WTC11 (cell line): ENCODE measurements at regions not wholly inside any gene's neighbourhood (a gene's known extent, or its start where the extent isn't known, plus 50 kb on each side); places are given as distances from the start of the nearest gene placed in this dataset.

Experiments
- ATAC-seq: fragments of 200-7000 bp; cut with Tn5 transposase; 2 replicates; pipeline ENCODE4 v1.10.0; 2021; ENCODE audit warnings: mild to moderate bottlenecking, moderate library complexity
- CTCF ChIA-PET: fragments of 300-600 bp; sonication (Branson Sonifier 250); formaldehyde crosslinking; loops from one replicate; lab custom pipeline; 2021; ENCODE audit warnings: antibody characterized with exemption; lab: Charles Lee
- POLR2A ChIA-PET: fragments of 350-600 bp; sonication (Branson Sonifier 250); formaldehyde crosslinking; loops from one replicate; lab custom pipeline; 2021; ENCODE audit warnings: antibody characterized with exemption; lab: Charles Lee
- DNase-seq: peaks from one replicate; pipeline ENCODE4 v3.0.0; 2021; ENCODE audit warnings: low spot score
- H3K27ac Mint-ChIP-seq: 2 replicates; pipeline ENCODE4 v1.8.0; 2021; ENCODE audit warnings: mixed read lengths
- H3K27me3 Mint-ChIP-seq: 2 replicates; pipeline ENCODE4 v1.8.0; 2021; ENCODE audit warnings: low read depth, mild to moderate bottlenecking, moderate library complexity, mixed read lengths
- H3K36me3 Mint-ChIP-seq: 2 replicates; pipeline ENCODE4 v1.8.0; 2021; ENCODE audit warnings: mixed read lengths
- H3K4me1 Mint-ChIP-seq: 2 replicates; pipeline ENCODE4 v1.8.0; 2022; ENCODE audit warnings: mixed read lengths
- H3K4me3 Mint-ChIP-seq: 2 replicates; pipeline ENCODE4 v1.8.0; 2021; ENCODE audit warnings: mild to moderate bottlenecking, moderate library complexity, mixed read lengths
- H3K9me3 Mint-ChIP-seq: 2 replicates; pipeline ENCODE4 v1.8.0; 2021; ENCODE audit warnings: mixed read lengths
- CBFB ChIP-seq: sonication (generic); formaldehyde crosslinking; IDR thresholded peaks from 2 replicates; pipeline ENCODE4 v1.8.1; 2022; ENCODE audit warnings: mild to moderate bottlenecking, low read depth, missing genetic modification reagents
- E2F5 ChIP-seq: sonication (generic); formaldehyde crosslinking; IDR thresholded peaks from 2 replicates; pipeline ENCODE4 v1.8.1; 2022; ENCODE audit warnings: mild to moderate bottlenecking, moderate library complexity, missing genetic modification reagents
- ELF4 ChIP-seq: sonication (generic); formaldehyde crosslinking; IDR thresholded peaks from 2 replicates; pipeline ENCODE4 v1.8.1; 2022; ENCODE audit warnings: low read depth, mild to moderate bottlenecking, moderate library complexity, missing genetic modification reagents
- ESRRA ChIP-seq: sonication (generic); formaldehyde crosslinking; IDR thresholded peaks from 2 replicates; pipeline ENCODE4 v1.8.1; 2022; ENCODE audit warnings: mild to moderate bottlenecking, missing genetic modification reagents, borderline replicate concordance
- FOXP1 ChIP-seq: sonication (generic); formaldehyde crosslinking; IDR thresholded peaks from 2 replicates; pipeline ENCODE4 v1.8.0; 2022; ENCODE audit warnings: missing genetic modification reagents, mild to moderate bottlenecking, moderate library complexity, borderline replicate concordance
- IRF2 ChIP-seq: sonication (generic); formaldehyde crosslinking; IDR thresholded peaks from 2 replicates; pipeline ENCODE4 v1.8.0; 2022; ENCODE audit warnings: low read depth, missing genetic modification reagents, borderline replicate concordance
- KAT7 ChIP-seq: sonication (generic); formaldehyde crosslinking; IDR thresholded peaks from 2 replicates; pipeline ENCODE4 v1.8.1; 2023; ENCODE audit warnings: missing genetic modification reagents, mild to moderate bottlenecking, borderline replicate concordance
- NR2C2 ChIP-seq: sonication (generic); formaldehyde crosslinking; IDR thresholded peaks from 2 replicates; pipeline ENCODE4 v1.8.0; 2022; ENCODE audit warnings: mild to moderate bottlenecking, missing genetic modification reagents
- OVOL2 ChIP-seq: fragments of 250-450 bp; sonication (Bioruptor Pico); IDR thresholded peaks from 2 replicates; pipeline ENCODE4 v1.9.0; 2021; ENCODE audit warnings: mild to moderate bottlenecking, borderline replicate concordance
- PRRX2 ChIP-seq: fragments of 250-450 bp; sonication (Bioruptor Pico); IDR thresholded peaks from 2 replicates; pipeline ENCODE4 v1.8.0; 2021; ENCODE audit warnings: mild to moderate bottlenecking
- TCF7 ChIP-seq: sonication (generic); formaldehyde crosslinking; IDR thresholded peaks from 2 replicates; pipeline ENCODE4 v1.8.0; 2022; ENCODE audit warnings: mild to moderate bottlenecking, low read depth, missing genetic modification reagents, moderate library complexity
- TEAD1 ChIP-seq: sonication (generic); formaldehyde crosslinking; IDR thresholded peaks from 2 replicates; pipeline ENCODE4 v1.8.0; 2022; ENCODE audit warnings: mild to moderate bottlenecking, missing genetic modification reagents
- ZBTB21 ChIP-seq: sonication (generic); formaldehyde crosslinking; IDR thresholded peaks from 2 replicates; pipeline ENCODE4 v1.8.1; 2023; ENCODE audit warnings: mild to moderate bottlenecking, missing genetic modification reagents, borderline replicate concordance
- ZNF317 ChIP-seq: sonication (generic); formaldehyde crosslinking; IDR thresholded peaks from 2 replicates; pipeline ENCODE4 v1.8.1; 2023; ENCODE audit warnings: low read depth, mild to moderate bottlenecking, moderate library complexity, missing genetic modification reagents, borderline replicate concordance
- TF ChIP-seq, protein P1 (sequence below): fragments of 250-450 bp; sonication (Bioruptor Pico); IDR thresholded peaks from 2 replicates; pipeline ENCODE4 v1.9.0; 2021; ENCODE audit warnings: moderate library complexity, mild to moderate bottlenecking, inconsistent platforms, borderline replicate concordance
- TF ChIP-seq, protein P2 (sequence below): sonication (generic); formaldehyde crosslinking; conservative IDR thresholded peaks from 2 replicates; pipeline ENCODE4 v1.8.1; 2023; ENCODE audit warnings: mild to moderate bottlenecking, low read depth, missing genetic modification reagents, moderate library complexity

DNA sequence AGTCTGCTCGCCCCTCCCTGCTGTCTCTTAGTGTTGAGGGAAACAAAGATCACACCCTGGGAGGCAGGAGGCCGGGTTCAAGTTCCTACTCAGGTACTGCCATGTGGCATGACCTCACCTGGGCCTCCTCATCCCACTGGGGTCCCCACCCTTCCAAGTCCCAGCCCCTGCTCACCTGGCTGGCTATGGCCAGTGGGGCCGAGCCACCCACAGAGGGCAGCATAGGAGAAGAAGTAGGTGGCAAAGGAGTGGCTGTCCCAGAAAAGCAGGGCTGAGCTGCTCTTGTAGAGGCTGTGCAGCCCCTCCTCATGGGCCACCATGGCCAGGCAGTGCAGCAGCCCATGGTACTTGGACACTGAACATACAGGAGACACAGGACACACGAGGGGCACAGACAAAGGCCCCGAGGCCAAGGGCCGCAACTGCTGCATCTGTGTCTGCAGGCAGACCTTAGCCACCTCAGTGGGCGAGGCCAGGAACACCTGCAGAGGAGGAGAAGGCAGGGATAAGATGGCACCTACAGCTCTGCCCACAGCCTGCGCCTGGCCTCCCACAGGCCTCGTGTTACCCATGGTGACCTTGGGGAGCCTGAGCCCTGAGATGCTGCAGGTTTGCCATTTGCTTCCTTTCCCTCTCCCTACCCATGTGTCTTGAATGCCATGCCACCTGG lies 50.6 kb upstream of the MPEG1 start:
- Mint-ChIP-seq H3K4me3 (no peak overlapping the region), H3K27me3 (no peaks in the 10 kb centered on the region), H3K36me3 (no peaks in the 10 kb centered on the region), H3K9me3 (no peaks in the 10 kb centered on the region), H3K27ac (no peak overlapping the region), H3K4me1 (peaks cover 7% of the 10 kb centered on the region)
- peak; percentile 76 for DNase-seq
- TF ChIP-seq, protein P1, sequence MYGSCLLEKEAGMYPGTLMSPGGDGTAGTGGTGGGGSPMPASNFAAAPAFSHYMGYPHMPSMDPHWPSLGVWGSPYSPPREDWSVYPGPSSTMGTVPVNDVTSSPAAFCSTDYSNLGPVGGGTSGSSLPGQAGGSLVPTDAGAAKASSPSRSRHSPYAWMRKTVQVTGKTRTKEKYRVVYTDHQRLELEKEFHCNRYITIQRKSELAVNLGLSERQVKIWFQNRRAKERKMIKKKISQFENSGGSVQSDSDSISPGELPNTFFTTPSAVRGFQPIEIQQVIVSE (CRISPR knock-in tag), result no peak
- TF ChIP-seq IRF2 (no peak), NR2C2 (CRISPR knock-in tag) (no peak), ZBTB21 (CRISPR knock-in tag) (no peak), PRRX2 (CRISPR knock-in tag) (no peak), TCF7 (CRISPR knock-in tag) (no peak), ESRRA (CRISPR knock-in tag) (no peak), E2F5 (CRISPR knock-in tag) (no peak), ELF4 (no peak), ZNF317 (CRISPR knock-in tag) (no peak), CBFB (no peak), FOXP1 (CRISPR knock-in tag) (no peak), KAT7 (no peak), OVOL2 (CRISPR knock-in tag) (no peak), TEAD1 (CRISPR knock-in tag) (no peak)
- TF ChIP-seq, protein P2, sequence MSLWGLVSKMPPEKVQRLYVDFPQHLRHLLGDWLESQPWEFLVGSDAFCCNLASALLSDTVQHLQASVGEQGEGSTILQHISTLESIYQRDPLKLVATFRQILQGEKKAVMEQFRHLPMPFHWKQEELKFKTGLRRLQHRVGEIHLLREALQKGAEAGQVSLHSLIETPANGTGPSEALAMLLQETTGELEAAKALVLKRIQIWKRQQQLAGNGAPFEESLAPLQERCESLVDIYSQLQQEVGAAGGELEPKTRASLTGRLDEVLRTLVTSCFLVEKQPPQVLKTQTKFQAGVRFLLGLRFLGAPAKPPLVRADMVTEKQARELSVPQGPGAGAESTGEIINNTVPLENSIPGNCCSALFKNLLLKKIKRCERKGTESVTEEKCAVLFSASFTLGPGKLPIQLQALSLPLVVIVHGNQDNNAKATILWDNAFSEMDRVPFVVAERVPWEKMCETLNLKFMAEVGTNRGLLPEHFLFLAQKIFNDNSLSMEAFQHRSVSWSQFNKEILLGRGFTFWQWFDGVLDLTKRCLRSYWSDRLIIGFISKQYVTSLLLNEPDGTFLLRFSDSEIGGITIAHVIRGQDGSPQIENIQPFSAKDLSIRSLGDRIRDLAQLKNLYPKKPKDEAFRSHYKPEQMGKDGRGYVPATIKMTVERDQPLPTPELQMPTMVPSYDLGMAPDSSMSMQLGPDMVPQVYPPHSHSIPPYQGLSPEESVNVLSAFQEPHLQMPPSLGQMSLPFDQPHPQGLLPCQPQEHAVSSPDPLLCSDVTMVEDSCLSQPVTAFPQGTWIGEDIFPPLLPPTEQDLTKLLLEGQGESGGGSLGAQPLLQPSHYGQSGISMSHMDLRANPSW (CRISPR knock-in tag), result no peak
- ATAC-seq, result peak; percentile 91
- CTCF ChIA-PET, result interaction anchor here (0.5 to 2.0 kb wide), 14 partner anchors 8 to 352 kb away, joined by 3 to 20 read pairs (median 4); partner anchors contain the start of genes DTX4, OR5A1, OR5A2 and OSBP
- POLR2A ChIA-PET, result no interaction called here
